Right atrium auricular region (tissue), 2 donors: ENCODE measurements at regions not wholly inside any gene's neighbourhood (a gene's known extent, or its start where the extent isn't known, plus 50 kb on each side); places are given as distances from the start of the nearest gene placed in this dataset.
"Not testable (repeated sequence)": the region's sequence is repeated elsewhere in the genome, so short reads cannot be mapped to it uniquely, and the experiment has no call there.

ENCODE experiments used
- DNase-seq: peaks from one replicate; pipeline ENCODE4 v3.0.0-alpha.2; 2019; ENCODE audit warnings: low spot score
- H3K27ac ChIP-seq, 2 donors: fragments of 200-600 bp; sonication (generic); 1 replicate in 1 of 2; 2 replicates in 1 of 2; pipeline ENCODE4 v1.5.1; 2016 to 2019
- H3K27me3 ChIP-seq, 2 donors: fragments of 200-600 bp; sonication (generic); one replicate each; pipeline versions ENCODE4 v1.5.1 to v1.6.0; 2017 to 2019
- H3K36me3 ChIP-seq: fragments of 200-600 bp; sonication (generic); one replicate; pipeline ENCODE4 v1.5.1; 2016
- H3K4me1 ChIP-seq, 2 donors: fragments of 200-600 bp; sonication (generic); one replicate each; pipeline versions ENCODE4 v1.5.1 to v1.6.0; 2017 to 2019
- H3K4me3 ChIP-seq, 2 donors: fragments of 200-600 bp; sonication (generic); 1 replicate in 1 of 2; 2 replicates in 1 of 2; pipeline ENCODE4 v1.5.1; 2017 to 2019; ENCODE audit warnings: mild to moderate bottlenecking in 1 of 2, moderate library complexity in 1 of 2
- H3K9me3 ChIP-seq, 2 donors: fragments of 200-600 bp; sonication (generic); one replicate each; pipeline ENCODE4 v1.5.1; 2019
- CTCF ChIP-seq, 2 donors: fragments of 200-600 bp; sonication (generic); IDR thresholded peaks; one replicate each; pipeline ENCODE4 v1.5.1; 2019; ENCODE audit warnings: antibody characterized with exemption in 2 of 2

- Histone ChIP-seq H3K27ac (no peak overlapping the region), H3K4me1 (no peaks in the 10 kb centered on the region), H3K9me3 (no peaks in the 10 kb centered on the region), H3K27me3 (no peaks in the 10 kb centered on the region), H3K4me3 (no peak overlapping the region), H3K36me3 (no peaks in the 10 kb centered on the region)
- TF ChIP-seq CTCF (IDR thresholded peaks at IDR 0.05), result no peak
- DNase-seq, result no peak
Measured at GRCh38 chrX:47302396-47302795, 68.0 kb upstream of the ZNF157 start.

GRCh38 chrX:47306471-47307023, 63.8 kb upstream of the ZNF157 start:
- H3K27ac ChIP-seq, H3K27me3 ChIP-seq, H3K4me1 ChIP-seq, H3K9me3 ChIP-seq, DNase-seq, H3K4me3 ChIP-seq, H3K36me3 ChIP-seq: not testable (repeated sequence)

DNA sequence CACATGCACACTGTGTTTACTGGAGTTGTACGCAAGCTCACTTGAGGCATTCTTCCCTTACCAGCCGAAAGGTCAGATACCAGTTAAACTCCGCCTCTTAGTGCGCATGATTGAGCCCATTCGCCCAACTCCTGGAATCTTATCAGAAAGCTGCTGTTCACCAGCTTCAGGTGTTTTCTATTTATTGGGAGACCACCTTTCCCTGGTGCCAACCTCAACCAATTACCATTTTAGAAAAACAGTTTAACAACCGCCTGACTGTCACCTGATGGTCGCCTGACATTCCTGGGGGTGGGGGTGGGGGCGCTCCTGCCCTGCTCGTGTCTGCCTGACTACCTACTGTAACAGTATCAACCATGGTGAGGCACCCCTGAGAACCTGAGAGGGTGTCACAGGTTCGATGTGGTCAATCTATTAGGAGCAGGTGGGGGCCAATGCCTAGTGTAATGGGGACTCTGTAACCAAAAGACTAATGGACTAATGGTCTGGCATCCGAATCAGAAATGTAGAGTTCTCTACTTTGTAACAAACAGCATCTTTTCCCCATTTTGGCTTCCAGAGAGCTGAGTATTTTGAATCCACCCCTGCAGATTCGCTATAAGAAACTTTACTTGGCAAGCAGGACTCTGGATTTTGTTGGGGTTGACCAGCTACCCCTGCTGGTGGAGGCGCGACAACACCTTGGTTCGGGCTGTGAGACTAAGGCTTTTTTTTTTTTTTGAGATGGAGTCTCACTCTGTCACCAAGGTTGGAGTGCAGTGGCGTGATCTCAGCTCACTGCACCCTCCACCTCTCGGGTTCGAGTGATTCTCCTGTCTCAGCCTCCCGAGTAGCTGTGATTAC, 58.2 kb upstream of the ZNF157 start:
- H3K27me3 ChIP-seq, result no peaks in the 10 kb centered on the region
- H3K27ac ChIP-seq, result no peak overlapping the region
- H3K9me3 ChIP-seq, result no peaks in the 10 kb centered on the region
- no peaks in the 10 kb centered on the region for H3K36me3 ChIP-seq
- peak; percentile 19 to 45 for TF ChIP-seq CTCF (IDR thresholded peaks at IDR 0.05)
- no peak for DNase-seq
- no peaks in the 10 kb centered on the region for H3K4me1 ChIP-seq
- H3K4me3 ChIP-seq, result no peak overlapping the region

GRCh38 chrX:47313056-47313455, 57.3 kb upstream of the ZNF157 start:
- TF ChIP-seq CTCF (IDR thresholded peaks at IDR 0.05), result no peak
- no peak for DNase-seq
- Histone ChIP-seq H3K36me3 (no peaks in the 10 kb centered on the region), H3K27me3 (no peaks in the 10 kb centered on the region), H3K4me1 (no peaks in the 10 kb centered on the region), H3K27ac (no peak overlapping the region), H3K9me3 (no peaks in the 10 kb centered on the region), H3K4me3 (no peak overlapping the region)

GRCh38 chrX:47316276-47317025, 53.9 kb upstream of the ZNF157 start:
- H3K27me3 ChIP-seq, result no peaks in the 10 kb centered on the region
- no peaks in the 10 kb centered on the region for H3K36me3 ChIP-seq
- no peaks in the 10 kb centered on the region for H3K4me1 ChIP-seq
- no peaks in the 10 kb centered on the region for H3K9me3 ChIP-seq
- no peak for TF ChIP-seq CTCF (IDR thresholded peaks at IDR 0.05)
- no peak overlapping the region for H3K27ac ChIP-seq
- H3K4me3 ChIP-seq, result peak overlapping the region in 1 of 2 donors; percentile 4
- no peak for DNase-seq
